Upper lobe of right lung (tissue), 1 donor: ENCODE measurements at regions not wholly inside any gene's neighbourhood (a gene's known extent, or its start where the extent isn't known, plus 50 kb on each side); places are given as distances from the start of the nearest gene placed in this dataset.

ENCODE experiments used
- ATAC-seq: fragments of 200-7000 bp; cut with Tn5 transposase; one replicate; pipeline ENCODE4 v1.9.1; 2020; ENCODE audit warnings: mild to moderate bottlenecking, moderate library complexity
- DNase-seq: peaks from one replicate; pipeline ENCODE4 v3.0.0-alpha.2; 2020
- H3K27ac ChIP-seq: fragments of 200-600 bp; one replicate; pipeline ENCODE4 v1.8.0; 2022
- H3K27me3 ChIP-seq: fragments of 200-600 bp; one replicate; pipeline ENCODE4 v1.8.0; 2022; ENCODE audit warnings: mild to moderate bottlenecking
- H3K36me3 ChIP-seq: fragments of 200-600 bp; one replicate; pipeline ENCODE4 v1.8.0; 2022
- H3K4me1 ChIP-seq: fragments of 200-600 bp; one replicate; pipeline ENCODE4 v1.8.0; 2022
- H3K4me3 ChIP-seq: fragments of 200-600 bp; one replicate; pipeline ENCODE4 v1.8.0; 2022; ENCODE audit warnings: mild to moderate bottlenecking
- H3K9me3 ChIP-seq: fragments of 200-600 bp; one replicate; pipeline ENCODE4 v1.8.0; 2022
- CTCF ChIP-seq: fragments of 200-600 bp; IDR thresholded peaks from one replicate; pipeline ENCODE4 v1.8.0; 2022; ENCODE audit warnings: antibody characterized with exemption
- intact Hi-C: fragments of 100-400 bp; cut with DNase I; formaldehyde crosslinking; loops from one replicate; pipeline ENCODE4 v1.11.0; 2022
- donor health status: DM: no; HTN: yes; CAD: no; lungs with severe emphysema.

- DNase-seq: no peak
- Histone ChIP-seq H3K4me3 (no peak overlapping the region), H3K4me1 (no peaks in the 10 kb centered on the region), H3K27me3 (no peaks in the 10 kb centered on the region), H3K36me3 (no peaks in the 10 kb centered on the region), H3K27ac (no peak overlapping the region), H3K9me3 (no peaks in the 10 kb centered on the region)
- intact Hi-C loops: no loop called here
- TF ChIP-seq CTCF: no peak
- ATAC-seq: no peak
Observed at GRCh38 chr18:78133729-78134128, 845.9 kb upstream of the SALL3 start.

- no peak for TF ChIP-seq CTCF
- ATAC-seq: no peak
- H3K36me3 ChIP-seq: no peaks in the 10 kb centered on the region
Observed at GRCh38 chr18:78136986-78137385, 842.6 kb upstream of the SALL3 start.

GRCh38 chr18:78138983-78139496, 840.6 kb upstream of the SALL3 start:
- Histone ChIP-seq H3K9me3 (no peaks in the 10 kb centered on the region), H3K4me1 (no peaks in the 10 kb centered on the region), H3K27me3 (no peaks in the 10 kb centered on the region), H3K27ac (no peak overlapping the region), H3K36me3 (no peaks in the 10 kb centered on the region), H3K4me3 (no peak overlapping the region)
- ATAC-seq (no peak), DNase-seq (no peak)
- no peak for TF ChIP-seq CTCF
- intact Hi-C loops: no loop called here

More at GRCh38 chr18:78136986-78137385, 842.6 kb upstream of the SALL3 start:
- intact Hi-C loops: no loop called here
- DNase-seq: no peak
- no peak overlapping the region for H3K4me3 ChIP-seq
- H3K27me3 ChIP-seq: no peaks in the 10 kb centered on the region
- no peaks in the 10 kb centered on the region for H3K9me3 ChIP-seq
- no peaks in the 10 kb centered on the region for H3K4me1 ChIP-seq
- no peak overlapping the region for H3K27ac ChIP-seq

GRCh38 chr18:78140294-78140693, 839.3 kb upstream of the SALL3 start:
- no peaks in the 10 kb centered on the region for H3K36me3 ChIP-seq
- DNase-seq: no peak
- intact Hi-C loops: no loop called here
- TF ChIP-seq CTCF: no peak
- H3K27me3 ChIP-seq: no peaks in the 10 kb centered on the region
- H3K4me3 ChIP-seq: no peak overlapping the region
- no peaks in the 10 kb centered on the region for H3K4me1 ChIP-seq
- H3K27ac ChIP-seq: no peak overlapping the region
- no peak for ATAC-seq
- no peaks in the 10 kb centered on the region for H3K9me3 ChIP-seq

- H3K27me3 ChIP-seq: no peaks in the 10 kb centered on the region
- intact Hi-C loops: no loop called here
Observed at GRCh38 chr18:78144669-78145068, 834.9 kb upstream of the SALL3 start.

More at GRCh38 chr18:78144669-78145068, 834.9 kb upstream of the SALL3 start:
- ATAC-seq: peak; percentile 84
- Histone ChIP-seq H3K4me3 (no peak overlapping the region), H3K9me3 (no peaks in the 10 kb centered on the region), H3K36me3 (no peaks in the 10 kb centered on the region), H3K4me1 (no peaks in the 10 kb centered on the region), H3K27ac (no peak overlapping the region)
- TF ChIP-seq CTCF: no peak
- no peak for DNase-seq
